GM19452 (cell line): ENCODE measurements at regions not wholly inside any gene's neighbourhood (a gene's known extent, or its start where the extent isn't known, plus 50 kb on each side); places are given as distances from the start of the nearest gene placed in this dataset.
"Not testable (repeated sequence)": the region's sequence is repeated elsewhere in the genome, so short reads cannot be mapped to it uniquely, and the experiment has no call there.

Experiments
- ATAC-seq: cut with Tn5 transposase; IDR thresholded peaks from one replicate; pipeline ENCODE4 v1.9.1; 2021; ENCODE audit not compliant: unreplicated experiment

- ATAC-seq: no peak
These were observed 611.3 kb upstream of the GJE1 start for GRCh38 chr6:141521440-141521839.

GRCh38 chr6:141513830-141514229 lies 618.9 kb upstream of the GJE1 start:
- ATAC-seq: no peak

GRCh38 chr6:141510803-141511202 lies 621.9 kb upstream of the GJE1 start:
- no peak for ATAC-seq

- ATAC-seq: not testable (repeated sequence)
These were observed 626.7 kb upstream of the GJE1 start for GRCh38 chr6:141506062-141506461.

- not testable (repeated sequence) for ATAC-seq
These were observed 628.4 kb upstream of the GJE1 start for GRCh38 chr6:141504318-141504717.

- ATAC-seq: no peak
These were observed 631.1 kb upstream of the GJE1 start for GRCh38 chr6:141501616-141502015.

- ATAC-seq: no peak
These were observed 633.7 kb upstream of the GJE1 start for GRCh38 chr6:141498977-141499376.

- ATAC-seq: no peak
These were observed 640.0 kb upstream of the GJE1 start for GRCh38 chr6:141492521-141493284.

GRCh38 chr6:141491684-141492083 lies 641.0 kb upstream of the GJE1 start:
- no peak for ATAC-seq

GRCh38 chr6:141490982-141491381 lies 641.7 kb upstream of the GJE1 start:
- no peak for ATAC-seq

- ATAC-seq: peak; percentile 41
These were observed 644.2 kb upstream of the GJE1 start for GRCh38 chr6:141488488-141488887.

- no peak for ATAC-seq
These were observed 645.8 kb upstream of the GJE1 start for GRCh38 chr6:141486942-141487341.

GRCh38 chr6:141484711-141485110 lies 648.0 kb upstream of the GJE1 start:
- peak; percentile 71 for ATAC-seq

GRCh38 chr6:141483598-141484061 lies 649.1 kb upstream of the GJE1 start:
- ATAC-seq: peak; percentile 87

- peak; percentile 11 for ATAC-seq
These were observed 649.7 kb upstream of the GJE1 start for GRCh38 chr6:141482796-141483597.

GRCh38 chr6:141475259-141475658 lies 657.5 kb upstream of the GJE1 start:
- ATAC-seq: no peak

- ATAC-seq: no peak
These were observed 660.4 kb upstream of the GJE1 start for GRCh38 chr6:141472162-141472928.

GRCh38 chr6:141470810-141471209 lies 661.9 kb upstream of the GJE1 start:
- ATAC-seq: no peak

- ATAC-seq: no peak
These were observed 664.8 kb upstream of the GJE1 start for GRCh38 chr6:141467881-141468280.

GRCh38 chr6:141467041-141467440 lies 665.7 kb upstream of the GJE1 start:
- no peak for ATAC-seq

GRCh38 chr6:141464896-141465295 lies 667.8 kb upstream of the GJE1 start:
- ATAC-seq: no peak
